HepG2 (cell line): ENCODE measurements at regions not wholly inside any gene's neighbourhood (a gene's known extent, or its start where the extent isn't known, plus 50 kb on each side); places are given as distances from the start of the nearest gene placed in this dataset.

ENCODE experiments used
- ATAC-seq: fragments of 200-7000 bp; cut with Tn5 transposase; 3 replicates; pipeline ENCODE4 v1.9.1; 2020; ENCODE audit warnings: mild to moderate bottlenecking, moderate library complexity
- BruUV-seq: library from RNA; stranded (reverse); fragments of 400-500 nt; replicated peaks from 2 replicates; lab custom pipeline; 2021; lab: Mats Ljungman, UMichigan
- CTCF ChIA-PET: fragments of 300-600 bp; formaldehyde crosslinking; extraction: SDS; loops from one replicate; lab custom pipeline; 2021; ENCODE audit warnings: low total read pairs, inconsistent platforms, low intra/inter-chr PET ratio; lab: Yijun Ruan, JAX
- POLR2A ChIA-PET: fragments of 350-600 bp; sonication (Branson Sonifier 250); formaldehyde crosslinking; loops from one replicate; lab custom pipeline; 2020; ENCODE audit warnings: antibody characterized with exemption, inconsistent platforms; lab: Yijun Ruan, JAX
- DNase-seq: peaks from one replicate; pipeline ENCODE4 v3.0.0-alpha.2; 2015; ENCODE audit warnings: low spot score
- FAIRE-seq: peaks from 3 replicates; lab custom pipeline; 2011; peaks lifted over from hg19 to GRCh38; lab: Jason Lieb, UNC
- H2AFZ ChIP-seq: one replicate; pipeline ENCODE4 v1.6.1; 2011; ENCODE audit warnings: low read length, inconsistent platforms
- H3K27ac ChIP-seq: fragments of 300-600 bp; 3 replicates; pipeline ENCODE4 v1.8.0; 2011; ENCODE audit warnings: mixed run types, mild to moderate bottlenecking, mixed read lengths, low read length, inconsistent platforms; ENCODE audit not compliant: insufficient read depth; ENCODE audit errors: extremely low read length
- H3K27me3 ChIP-seq, 2 experiments: fragments of 200-600 bp in 1 of 2; 2 replicates in 1 of 2; 3 replicates in 1 of 2; pipeline versions ENCODE4 v1.6.0 to v1.8.0; 2011; ENCODE audit warnings: low read length in 2 of 2, mild to moderate bottlenecking in 2 of 2, moderate library complexity in 2 of 2, inconsistent platforms in 1 of 2; ENCODE audit not compliant: insufficient read depth in 2 of 2, control insufficient read depth in 1 of 2
- H3K36me3 ChIP-seq, 2 experiments: fragments of 200-600 bp in 1 of 2; replicated peaks in 1 of 2; 2 replicates in 1 of 2; 3 replicates in 1 of 2; pipeline versions ENCODE4 v1.5.1 to v1.8.0; 2011; ENCODE audit warnings: low read length in 2 of 2, inconsistent platforms in 1 of 2; ENCODE audit not compliant: insufficient read depth in 2 of 2, control insufficient read depth in 1 of 2
- H3K4me1 ChIP-seq: 2 replicates; pipeline ENCODE4 v1.5.1; 2012; ENCODE audit warnings: low read length, inconsistent platforms; ENCODE audit not compliant: insufficient read depth
- H3K4me2 ChIP-seq: 2 replicates; pipeline ENCODE4 v1.6.0; 2011; ENCODE audit warnings: low read depth, low read length, inconsistent platforms
- H3K4me3 ChIP-seq, 3 experiments: fragments of 200-600 bp in 1 of 3; sonication (generic), shearing (Covaris generic) in 1 of 3; replicated peaks in 1 of 3; 2 replicates each; pipeline ENCODE4 v1.5.1; 2011 to 2016; ENCODE audit warnings: low read length in 3 of 3, inconsistent platforms in 2 of 3, low read depth in 2 of 3, mild to moderate bottlenecking in 2 of 3, control low read depth in 1 of 3, mixed read lengths in 1 of 3; ENCODE audit not compliant: insufficient read depth in 1 of 3
- H3K79me2 ChIP-seq: one replicate; pipeline ENCODE4 v1.6.1; 2011; ENCODE audit warnings: low read length, inconsistent platforms; ENCODE audit not compliant: insufficient read depth
- H3K9ac ChIP-seq: 2 replicates; pipeline ENCODE4 v1.6.0; 2011; ENCODE audit warnings: mild to moderate bottlenecking, low read depth, low read length, inconsistent platforms; ENCODE audit not compliant: insufficient read depth
- H3K9me3 ChIP-seq: 2 replicates; pipeline ENCODE4 v1.5.1; 2012; ENCODE audit warnings: mild to moderate bottlenecking, low read length
- H4K20me1 ChIP-seq: 2 replicates; pipeline ENCODE4 v1.6.0; 2011; ENCODE audit warnings: inconsistent platforms, mild to moderate bottlenecking, low read length, moderate library complexity; ENCODE audit not compliant: insufficient read depth
- CREB3 ChIP-seq: sonication (generic); formaldehyde crosslinking; IDR thresholded peaks from 2 replicates; pipeline ENCODE4 v1.5.0; 2020; ENCODE audit warnings: missing genetic modification reagents
- FOXA1 ChIP-seq, 2 experiments: fragments of 450-650 bp in 1 of 2; sonication (generic) in 1 of 2; formaldehyde crosslinking in 1 of 2; IDR thresholded peaks; 2 replicates each; pipeline versions ENCODE4 v1.4.0 to v1.6.1; 2016 to 2020; ENCODE audit warnings: missing genetic modification reagents in 1 of 2
- FUBP1 ChIP-seq: sonication (generic); formaldehyde crosslinking; IDR thresholded peaks from 2 replicates; pipeline ENCODE4 v1.5.1; 2020; ENCODE audit warnings: missing genetic modification reagents, mild to moderate bottlenecking, borderline replicate concordance
- HNF1B ChIP-seq: sonication (generic); formaldehyde crosslinking; IDR thresholded peaks from 2 replicates; pipeline ENCODE4 v1.5.1; 2020; ENCODE audit warnings: mild to moderate bottlenecking, moderate library complexity, missing genetic modification reagents
- LCORL ChIP-seq, 2 experiments: fragments of 450-650 bp in 1 of 2; sonication (generic) in 1 of 2; formaldehyde crosslinking in 1 of 2; IDR thresholded peaks; 2 replicates each; pipeline versions ENCODE4 v1.5.0 to v1.6.1; 2017 to 2020; ENCODE audit warnings: antibody characterized with exemption in 1 of 2, missing genetic modification reagents in 1 of 2
- MATR3 ChIP-seq: sonication (generic); formaldehyde crosslinking; IDR thresholded peaks from 2 replicates; pipeline ENCODE4 v1.4.0; 2020; ENCODE audit warnings: missing genetic modification reagents
- NR3C1 ChIP-seq: sonication (generic); formaldehyde crosslinking; IDR thresholded peaks from 2 replicates; pipeline ENCODE4 v1.4.0; 2020; ENCODE audit warnings: missing genetic modification reagents
- SALL2 ChIP-seq: sonication (generic); formaldehyde crosslinking; IDR thresholded peaks from 2 replicates; pipeline ENCODE4 v1.8.1; 2023; ENCODE audit warnings: mild to moderate bottlenecking, missing genetic modification reagents, inconsistent platforms
- TEAD2 ChIP-seq: sonication (generic); formaldehyde crosslinking; IDR thresholded peaks from 2 replicates; pipeline ENCODE4 v1.9.0; 2021; ENCODE audit warnings: missing genetic modification reagents
- in situ Hi-C: cut with HindIII; loops from 2 replicates; pipeline ENCODE4 v1.10.0; 2017; ENCODE audit warnings: low pct_unique_long_range_greater_than_20kb; ENCODE audit not compliant: extremely low pct_ligation_motif_present
- intact Hi-C: fragments of 100-400 bp; cut with micrococcal nuclease; formaldehyde crosslinking; loops from one replicate; pipeline ENCODE4 v1.10.0; 2022; ENCODE audit not compliant: unreplicated experiment

GRCh38 chr10:93177511-93177910, 103.8 kb downstream of the CYP26A1 start:
- TF ChIP-seq HNF1B (CRISPR knock-in tag): no peak
- TF ChIP-seq LCORL (IDR thresholded peaks at IDR 0.05): no peak
- no peak for TF ChIP-seq LCORL (CRISPR knock-in tag; IDR thresholded peaks at IDR 0.05)
- no peak for TF ChIP-seq TEAD2 (CRISPR knock-in tag)
- TF ChIP-seq SALL2: no peak
- TF ChIP-seq FUBP1: no peak
- TF ChIP-seq MATR3 (CRISPR knock-in tag): no peak
- no peak for TF ChIP-seq CREB3 (CRISPR knock-in tag)
- no peak for TF ChIP-seq NR3C1
- no peak for TF ChIP-seq FOXA1 (IDR thresholded peaks at IDR 0.05)
- TF ChIP-seq FOXA1 (CRISPR knock-in tag; IDR thresholded peaks at IDR 0.05): no peak
- no TSS peak for BruUV-seq
- Histone ChIP-seq H3K27me3 (no peaks in the 10 kb centered on the region), H4K20me1 (no peaks in the 10 kb centered on the region), H3K4me2 (no peak overlapping the region), H3K27ac (no peak overlapping the region), H3K9ac (no peak overlapping the region), H3K4me1 (peaks cover 25% of the 10 kb centered on the region), H3K79me2 (no peaks in the 10 kb centered on the region), H2AFZ (no peak overlapping the region), H3K4me3 (no peak overlapping the region), H3K36me3 (no peaks in the 10 kb centered on the region), H3K9me3 (no peaks in the 10 kb centered on the region)
- FAIRE-seq (no peak), DNase-seq (no peak), ATAC-seq (no peak)
- intact Hi-C loops: no loop called here
- CTCF ChIA-PET: no interaction called here
- POLR2A ChIA-PET: no interaction called here
- in situ Hi-C loops: no loop called here
